GM12878 (cell line): ENCODE measurements at regions not wholly inside any gene's neighbourhood (a gene's known extent, or its start where the extent isn't known, plus 50 kb on each side); places are given as distances from the start of the nearest gene placed in this dataset.

Source experiments
- ATAC-seq: fragments of 200-7000 bp; cut with Tn5 transposase; 3 replicates; pipeline ENCODE4 v1.9.1; 2020; ENCODE audit warnings: mild to moderate bottlenecking, moderate library complexity
- BruUV-seq: library from RNA; stranded (reverse); fragments of 400-500 nt; replicated peaks from 2 replicates; lab custom pipeline; 2021; lab: Mats Ljungman, UMichigan
- CTCF ChIA-PET: fragments of 300-600 bp; sonication (Branson Sonifier 250); formaldehyde crosslinking; extraction: SDS; loops from one replicate; lab custom pipeline; 2021; ENCODE audit warnings: inconsistent platforms; lab: Yijun Ruan, JAX
- POLR2A ChIA-PET: fragments of 350-600 bp; formaldehyde crosslinking; extraction: SDS; loops from one replicate; lab custom pipeline; 2021; ENCODE audit warnings: inconsistent platforms; lab: Charles Lee
- RAD21 ChIA-PET: fragments of 300-600 bp; sonication (Branson Sonifier 250); formaldehyde crosslinking; loops from one replicate; lab custom pipeline; 2023; ENCODE audit warnings: antibody characterized with exemption; ENCODE audit not compliant: unreplicated experiment; lab: Charles Lee
- SMC1A ChIA-PET: fragments of 300-600 bp; sonication (Branson Sonifier 250); formaldehyde crosslinking; loops from one replicate; lab custom pipeline; 2023; ENCODE audit not compliant: unreplicated experiment, uncharacterized antibody; lab: Charles Lee
- DNase-seq: peaks from one replicate; pipeline ENCODE4 v3.0.0-alpha.2; 2011; ENCODE audit warnings: low read depth, low spot score
- FAIRE-seq: peaks from 3 replicates; lab custom pipeline; 2011; peaks lifted over from hg19 to GRCh38; lab: Jason Lieb, UNC
- H2AFZ ChIP-seq: 2 replicates; pipeline ENCODE4 v1.6.0; 2011; ENCODE audit warnings: low read depth, low read length, control low read depth; ENCODE audit not compliant: control insufficient read depth
- H3K27ac ChIP-seq: 2 replicates; pipeline ENCODE4 v1.5.1; 2011; ENCODE audit warnings: control low read depth; ENCODE audit not compliant: control insufficient read depth, insufficient read depth
- H3K27me3 ChIP-seq, 2 experiments: replicated peaks in 1 of 2; 2 replicates each; pipeline versions ENCODE4 v1.6.0 to v1.6.1; 2011; ENCODE audit warnings: low read length in 1 of 2; ENCODE audit not compliant: control insufficient read depth in 2 of 2, insufficient read depth in 2 of 2
- H3K36me3 ChIP-seq, 2 experiments: 2 replicates each; pipeline ENCODE4 v1.5.1; 2011; ENCODE audit warnings: low read length in 1 of 2; ENCODE audit not compliant: control insufficient read depth in 2 of 2, insufficient read depth in 2 of 2
- H3K4me1 ChIP-seq: 2 replicates; pipeline ENCODE4 v1.6.1; 2011; ENCODE audit warnings: mild to moderate bottlenecking, low read length, moderate library complexity, mixed read lengths; ENCODE audit not compliant: control insufficient read depth, insufficient read depth
- H3K4me2 ChIP-seq: 2 replicates; pipeline ENCODE4 v1.6.0; 2011; ENCODE audit warnings: control low read depth; ENCODE audit not compliant: control insufficient read depth, insufficient read depth
- H3K4me3 ChIP-seq: fragments of 200-600 bp; sonication (generic); 2 replicates; pipeline ENCODE4 v1.5.1; 2016
- H3K79me2 ChIP-seq: 2 replicates; pipeline ENCODE4 v1.6.0; 2011; ENCODE audit warnings: low read length; ENCODE audit not compliant: control insufficient read depth, insufficient read depth
- H3K9ac ChIP-seq: 2 replicates; pipeline ENCODE4 v1.8.0; 2011; ENCODE audit warnings: low read length, control low read depth, mixed read lengths; ENCODE audit not compliant: control insufficient read depth, insufficient read depth
- H3K9me3 ChIP-seq: replicated peaks from 3 replicates; pipeline ENCODE4 v1.5.1; 2011; ENCODE audit warnings: mild to moderate bottlenecking, low read length; ENCODE audit not compliant: control insufficient read depth, insufficient read depth
- H4K20me1 ChIP-seq: 2 replicates; pipeline ENCODE4 v1.6.0; 2011; ENCODE audit not compliant: control insufficient read depth, insufficient read depth
- ASH2L ChIP-seq: fragments of 300-600, 200-600 bp; sonication (generic); IDR thresholded peaks from 2 replicates; pipeline ENCODE4 v1.6.1; 2017; ENCODE audit warnings: low read depth, mild to moderate bottlenecking, borderline replicate concordance
- BCL11A ChIP-seq: IDR thresholded peaks from 2 replicates; pipeline ENCODE4 v1.6.1; 2011; ENCODE audit warnings: low read depth, low read length
- CBX3 ChIP-seq: fragments of 200-600 bp; sonication (generic); IDR thresholded peaks from 2 replicates; pipeline ENCODE4 v1.6.1; 2016; ENCODE audit warnings: low read depth, borderline replicate concordance
- CHD2 ChIP-seq: IDR thresholded peaks from 2 replicates; pipeline ENCODE4 v1.6.1; 2011; ENCODE audit warnings: low read depth, low read length, improper control_type of control experiment, borderline replicate concordance
- GATAD2B ChIP-seq: fragments of 450-650 bp; conservative IDR thresholded peaks from 2 replicates; pipeline ENCODE4 v1.6.1; 2017; ENCODE audit warnings: low read depth, mild to moderate bottlenecking, moderate library complexity
- HSF1 ChIP-seq: fragments of 150-350 bp; IDR thresholded peaks from 2 replicates; pipeline ENCODE4 v1.6.1; 2014; ENCODE audit warnings: mild to moderate bottlenecking, low read depth, low read length
- IRF3 ChIP-seq: fragments of 450-650 bp; IDR thresholded peaks from 2 replicates; pipeline ENCODE4 v1.6.1; 2014; ENCODE audit warnings: mild to moderate bottlenecking
- JUND ChIP-seq: IDR thresholded peaks from 2 replicates; pipeline ENCODE4 v1.6.1; 2012; ENCODE audit warnings: low read depth, mild to moderate bottlenecking, low read length, improper control_type of control experiment, moderate library complexity
- LARP7 ChIP-seq: fragments of 450-650 bp; IDR thresholded peaks from 2 replicates; pipeline ENCODE4 v1.6.1; 2017; ENCODE audit warnings: mild to moderate bottlenecking
- MEF2B ChIP-seq: fragments of 450-650 bp; IDR thresholded peaks from 2 replicates; pipeline ENCODE4 v1.6.1; 2018; ENCODE audit warnings: mild to moderate bottlenecking, moderate library complexity; ENCODE audit not compliant: partially characterized antibody, poor library complexity, severe bottlenecking
- MTA2 ChIP-seq: fragments of 450-650 bp; IDR thresholded peaks from 2 replicates; pipeline ENCODE4 v1.6.1; 2016; ENCODE audit warnings: low read depth, mild to moderate bottlenecking, moderate library complexity
- NFYB ChIP-seq: IDR thresholded peaks from 2 replicates; pipeline ENCODE4 v1.6.1; 2011; ENCODE audit warnings: low read depth, mild to moderate bottlenecking, low read length, improper control_type of control experiment, moderate library complexity; ENCODE audit not compliant: insufficient read depth
- SKIL ChIP-seq: fragments of 450-650 bp; IDR thresholded peaks from 2 replicates; pipeline ENCODE4 v1.6.1; 2017; ENCODE audit warnings: mild to moderate bottlenecking, low read depth, inconsistent platforms; ENCODE audit not compliant: poor library complexity, severe bottlenecking
- SMC3 ChIP-seq: IDR thresholded peaks from 2 replicates; pipeline ENCODE4 v1.6.1; 2011; ENCODE audit warnings: low read length, improper control_type of control experiment, borderline replicate concordance
- TBL1XR1 ChIP-seq: IDR thresholded peaks from 2 replicates; pipeline ENCODE4 v1.6.1; 2012; ENCODE audit warnings: low read depth, low read length, improper control_type of control experiment
- ZBTB33 ChIP-seq: fragments of 450-650 bp; IDR thresholded peaks from 2 replicates; pipeline ENCODE4 v1.6.1; 2017; ENCODE audit warnings: mild to moderate bottlenecking
- in situ Hi-C: fragments of 300-500 bp; cut with MboI; formaldehyde crosslinking; loops from 9 replicates; pipeline ENCODE4 v1.14.3; 2018; ENCODE audit warnings: mixed read lengths
- intact Hi-C: fragments of 100-400 bp; cut with micrococcal nuclease; formaldehyde crosslinking; loops from one replicate; pipeline ENCODE4 v1.14.2; 2022; ENCODE audit not compliant: unreplicated experiment

GRCh38 chr10:93222211-93222754 lies 148.6 kb downstream of the CYP26A1 start (continued):
- no peak for TF ChIP-seq SMC3
- no peak for TF ChIP-seq TBL1XR1
- TF ChIP-seq GATAD2B = no peak
- TF ChIP-seq HSF1 = no peak
- TF ChIP-seq CBX3 = no peak

GRCh38 chr10:93222876-93223275 lies 149.2 kb downstream of the CYP26A1 start:
- ATAC-seq = no peak
- Histone ChIP-seq H3K27me3 (peaks cover 0 to 6% of the 10 kb centered on the region in 2 experiments; a peak in 2 of 4 replicates), H3K36me3 (no peaks in the 10 kb centered on the region), H3K27ac (no peak overlapping the region), H2AFZ (no peak overlapping the region), H3K4me1 (no peaks in the 10 kb centered on the region), H3K9me3 (no peaks in the 10 kb centered on the region), H3K79me2 (no peaks in the 10 kb centered on the region), H3K9ac (no peak overlapping the region), H3K4me3 (no peak overlapping the region), H3K4me2 (no peak overlapping the region), H4K20me1 (no peaks in the 10 kb centered on the region)
- in situ Hi-C loops (no loop called here), intact Hi-C loops (no loop called here)
- FAIRE-seq = no peak
- BruUV-seq = no TSS peak
- ChIA-PET POLR2A (no interaction called here), SMC1A (interaction anchor here (0.6 to 1.3 kb wide), 3 partner anchors 40 to 107 kb away, joined by 3 read pairs; no protein-coding TSS in a partner anchor), RAD21 (interaction anchor here (0.8 kb wide), 1 partner anchor 68 kb away, joined by 3 read pairs; no protein-coding TSS in a partner anchor), CTCF (interaction anchor here (0.7 to 3.1 kb wide), 5 partner anchors 25 to 143 kb away, joined by 3 to 9 read pairs (median 3); no protein-coding TSS in a partner anchor)
- TF ChIP-seq BCL11A (no peak), MEF2B (no peak), SKIL (no peak), ZBTB33 (no peak), MTA2 (no peak), NFYB (no peak), ASH2L (no peak), LARP7 (no peak), JUND (no peak), SMC3 (no peak), IRF3 (no peak), CHD2 (no peak)
- no peak for DNase-seq
